ENCODE measurements at regions not wholly inside any gene's neighbourhood (a gene's known extent, or its start where the extent isn't known, plus 50 kb on each side); places are given as distances from the start of the nearest gene placed in this dataset.
"Not testable (repeated sequence)": the region's sequence is repeated elsewhere in the genome, so short reads cannot be mapped to it uniquely, and the experiment has no call there.

- H3K4me1 Mint-ChIP-seq (ENCODE audit: low read depth); H3K4me3 Mint-ChIP-seq; H3K9me3 Mint-ChIP-seq; intact Hi-C loops (cut with micrococcal nuclease); H3K27ac Mint-ChIP-seq; H3K36me3 Mint-ChIP-seq (ENCODE audit: low read depth); H3K27me3 Mint-ChIP-seq (ENCODE audit: insufficient read depth); DNase-seq (ENCODE audit: low spot score): not testable (repeated sequence)
These were observed 184.9 kb downstream of the SPATA31A6 start for GRCh38 chr9:42368279-42368881.

- DNase-seq (ENCODE audit: low spot score); H3K4me1 Mint-ChIP-seq (ENCODE audit: low read depth); H3K4me3 Mint-ChIP-seq; H3K9me3 Mint-ChIP-seq; H3K36me3 Mint-ChIP-seq (ENCODE audit: low read depth); H3K27ac Mint-ChIP-seq; H3K27me3 Mint-ChIP-seq (ENCODE audit: insufficient read depth); intact Hi-C loops (cut with micrococcal nuclease): not testable (repeated sequence)
These were observed 186.7 kb downstream of the SPATA31A6 start for GRCh38 chr9:42370172-42370571.

- H3K9me3 Mint-ChIP-seq; H3K27ac Mint-ChIP-seq; DNase-seq (ENCODE audit: low spot score); H3K4me1 Mint-ChIP-seq (ENCODE audit: low read depth); H3K27me3 Mint-ChIP-seq (ENCODE audit: insufficient read depth); H3K36me3 Mint-ChIP-seq (ENCODE audit: low read depth); H3K4me3 Mint-ChIP-seq; intact Hi-C loops (cut with micrococcal nuclease): not testable (repeated sequence)
These were observed 188.0 kb downstream of the SPATA31A6 start for GRCh38 chr9:42371417-42371816.

DNA sequence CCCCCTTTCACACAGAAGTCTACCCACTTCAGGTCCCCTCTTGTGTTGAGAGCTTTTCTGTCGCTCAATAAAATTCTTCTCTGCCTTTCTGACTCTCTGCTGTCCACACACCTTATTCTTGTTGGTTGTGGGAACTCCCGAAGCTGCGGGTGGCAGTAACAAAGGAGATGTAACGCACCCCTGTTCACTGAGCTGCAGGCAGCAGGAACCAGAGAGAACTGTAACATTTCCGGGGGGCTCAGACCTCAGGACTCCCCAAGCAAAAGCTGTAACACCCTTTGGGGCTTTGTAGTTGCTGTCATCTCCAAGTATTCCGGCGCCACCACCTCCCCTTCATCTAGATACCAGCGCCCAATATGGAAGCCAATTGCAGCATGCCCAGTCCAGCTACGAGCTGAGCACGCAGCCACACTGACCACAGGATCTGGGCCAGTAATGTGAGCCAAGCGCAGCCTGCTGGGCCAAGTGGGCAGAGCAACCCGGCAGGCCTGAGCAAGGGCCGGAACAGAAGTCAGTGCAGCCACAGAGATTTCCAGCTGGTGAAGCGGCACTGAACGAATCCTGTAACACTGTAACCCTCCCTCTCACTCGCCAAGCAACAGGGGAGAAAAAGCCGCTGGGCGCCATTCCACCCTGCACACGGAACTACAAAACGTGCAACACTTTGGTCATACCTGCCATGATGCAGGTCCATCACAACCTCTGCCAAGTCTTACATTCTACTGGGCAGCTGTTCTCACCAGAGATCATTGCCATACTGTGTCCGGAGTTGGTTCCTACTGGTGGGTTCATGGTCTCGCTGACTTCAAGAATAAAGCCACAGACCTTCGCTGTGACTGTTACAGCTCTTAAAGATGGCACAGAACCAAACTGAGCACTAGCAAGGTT is 194.3 kb downstream of the SPATA31A6 start:
- intact Hi-C loops (cut with micrococcal nuclease) = not testable (repeated sequence)

DNA sequence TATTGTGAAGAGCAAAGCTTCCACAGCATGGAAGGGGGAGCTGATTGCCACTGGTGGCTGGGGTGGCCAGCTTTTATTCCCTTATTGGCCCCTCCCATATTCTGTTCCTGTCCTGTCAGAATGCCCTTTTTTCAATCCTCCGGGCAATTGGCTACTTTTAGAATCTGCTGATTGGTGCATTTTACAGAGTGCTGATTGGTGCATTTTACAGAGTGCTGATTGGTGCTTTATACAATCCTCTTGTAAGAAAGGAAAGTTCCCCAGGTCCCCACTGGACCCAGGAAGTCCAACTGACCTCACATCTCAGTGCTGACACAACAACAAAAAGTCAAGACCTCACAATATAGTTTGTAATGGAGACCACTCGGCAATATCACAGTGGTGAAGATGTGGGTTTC is 195.0 kb downstream of the SPATA31A6 start:
- H3K9me3 Mint-ChIP-seq = peaks cover 24% of the 10 kb centered on the region
- no peaks in the 10 kb centered on the region for H3K36me3 Mint-ChIP-seq (ENCODE audit: low read depth)
- no peak overlapping the region for H3K4me3 Mint-ChIP-seq
- H3K4me1 Mint-ChIP-seq (ENCODE audit: low read depth) = no peaks in the 10 kb centered on the region
- no peak overlapping the region for H3K27ac Mint-ChIP-seq
- no peaks in the 10 kb centered on the region for H3K27me3 Mint-ChIP-seq (ENCODE audit: insufficient read depth)
- intact Hi-C loops (cut with micrococcal nuclease) = no loop called here
- no peak for DNase-seq (ENCODE audit: low spot score)

More for the DNA sequence above, 194.3 kb downstream of the SPATA31A6 start:
- not testable (repeated sequence) for H3K27me3 Mint-ChIP-seq (ENCODE audit: insufficient read depth); H3K4me1 Mint-ChIP-seq (ENCODE audit: low read depth); H3K36me3 Mint-ChIP-seq (ENCODE audit: low read depth); DNase-seq (ENCODE audit: low spot score); H3K4me3 Mint-ChIP-seq; H3K27ac Mint-ChIP-seq
- H3K9me3 Mint-ChIP-seq = peaks cover 24% of the 10 kb centered on the region

- H3K27me3 Mint-ChIP-seq (ENCODE audit: insufficient read depth); H3K27ac Mint-ChIP-seq; H3K4me1 Mint-ChIP-seq (ENCODE audit: low read depth); intact Hi-C loops (cut with micrococcal nuclease); DNase-seq (ENCODE audit: low spot score); H3K4me3 Mint-ChIP-seq; H3K36me3 Mint-ChIP-seq (ENCODE audit: low read depth): not testable (repeated sequence)
- H3K9me3 Mint-ChIP-seq = peaks cover 24% of the 10 kb centered on the region
These were observed 196.1 kb downstream of the SPATA31A6 start for GRCh38 chr9:42379602-42380001.

GRCh38 chr9:42384585-42384984 is 201.1 kb downstream of the SPATA31A6 start:
- H3K4me3 Mint-ChIP-seq; H3K27ac Mint-ChIP-seq; H3K27me3 Mint-ChIP-seq (ENCODE audit: insufficient read depth); H3K36me3 Mint-ChIP-seq (ENCODE audit: low read depth); intact Hi-C loops (cut with micrococcal nuclease); DNase-seq (ENCODE audit: low spot score); H3K4me1 Mint-ChIP-seq (ENCODE audit: low read depth): not testable (repeated sequence)
- peaks cover 13% of the 10 kb centered on the region for H3K9me3 Mint-ChIP-seq

GRCh38 chr9:42385574-42386120 is 202.2 kb downstream of the SPATA31A6 start:
- H3K4me1 Mint-ChIP-seq (ENCODE audit: low read depth); DNase-seq (ENCODE audit: low spot score); H3K36me3 Mint-ChIP-seq (ENCODE audit: low read depth); H3K4me3 Mint-ChIP-seq; H3K27me3 Mint-ChIP-seq (ENCODE audit: insufficient read depth); H3K9me3 Mint-ChIP-seq; H3K27ac Mint-ChIP-seq; intact Hi-C loops (cut with micrococcal nuclease): not testable (repeated sequence)

DNA sequence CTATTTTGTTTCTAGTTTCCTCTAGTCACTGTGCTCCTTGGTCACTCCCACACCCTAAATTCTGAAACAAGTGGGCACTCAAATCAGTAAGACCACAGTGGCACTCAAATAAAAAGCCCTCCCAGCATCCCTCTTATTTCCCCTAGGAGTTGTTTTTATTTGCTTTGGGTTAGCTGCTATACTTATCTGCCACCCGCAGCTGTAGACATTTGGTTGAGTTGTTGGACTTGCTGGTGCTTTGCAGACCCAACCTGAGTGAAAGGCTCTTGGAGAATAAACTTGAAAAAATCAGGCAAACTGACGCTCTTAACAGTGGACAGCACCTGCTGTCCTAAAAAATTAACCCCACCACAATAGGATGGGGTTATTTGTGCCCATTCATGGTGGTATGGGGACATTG is 203.0 kb downstream of the SPATA31A6 start:
- H3K27me3 Mint-ChIP-seq (ENCODE audit: insufficient read depth) = no peaks in the 10 kb centered on the region

GRCh38 chr9:42388146-42388690 is 204.8 kb downstream of the SPATA31A6 start:
- Mint-ChIP-seq H3K4me3 (no peak overlapping the region), H3K27me3 (ENCODE audit: insufficient read depth) (no peaks in the 10 kb centered on the region), H3K36me3 (ENCODE audit: low read depth) (no peaks in the 10 kb centered on the region), H3K4me1 (ENCODE audit: low read depth) (no peaks in the 10 kb centered on the region), H3K27ac (no peak overlapping the region), H3K9me3 (no peaks in the 10 kb centered on the region)
- DNase-seq (ENCODE audit: low spot score) = no peak
- intact Hi-C loops (cut with micrococcal nuclease) = no loop called here

More for the DNA sequence above, 203.0 kb downstream of the SPATA31A6 start:
- Mint-ChIP-seq H3K4me1 (ENCODE audit: low read depth) (no peaks in the 10 kb centered on the region), H3K36me3 (ENCODE audit: low read depth) (no peaks in the 10 kb centered on the region), H3K9me3 (no peaks in the 10 kb centered on the region), H3K4me3 (no peak overlapping the region), H3K27ac (no peak overlapping the region)
- DNase-seq (ENCODE audit: low spot score) = no peak
- intact Hi-C loops (cut with micrococcal nuclease) = no loop called here

GRCh38 chr9:42388846-42389245 is 205.4 kb downstream of the SPATA31A6 start:
- Mint-ChIP-seq H3K4me3 (no peak overlapping the region), H3K9me3 (no peaks in the 10 kb centered on the region), H3K36me3 (ENCODE audit: low read depth) (no peaks in the 10 kb centered on the region), H3K4me1 (ENCODE audit: low read depth) (no peaks in the 10 kb centered on the region), H3K27me3 (ENCODE audit: insufficient read depth) (no peaks in the 10 kb centered on the region), H3K27ac (no peak overlapping the region)
- no peak for DNase-seq (ENCODE audit: low spot score)
- intact Hi-C loops (cut with micrococcal nuclease) = no loop called here

- DNase-seq (ENCODE audit: low spot score); H3K4me3 Mint-ChIP-seq; H3K4me1 Mint-ChIP-seq (ENCODE audit: low read depth); intact Hi-C loops (cut with micrococcal nuclease); H3K27me3 Mint-ChIP-seq (ENCODE audit: insufficient read depth); H3K36me3 Mint-ChIP-seq (ENCODE audit: low read depth); H3K9me3 Mint-ChIP-seq; H3K27ac Mint-ChIP-seq: not testable (repeated sequence)
These were observed 209.5 kb downstream of the SPATA31A6 start for GRCh38 chr9:42392773-42393455.

DNA sequence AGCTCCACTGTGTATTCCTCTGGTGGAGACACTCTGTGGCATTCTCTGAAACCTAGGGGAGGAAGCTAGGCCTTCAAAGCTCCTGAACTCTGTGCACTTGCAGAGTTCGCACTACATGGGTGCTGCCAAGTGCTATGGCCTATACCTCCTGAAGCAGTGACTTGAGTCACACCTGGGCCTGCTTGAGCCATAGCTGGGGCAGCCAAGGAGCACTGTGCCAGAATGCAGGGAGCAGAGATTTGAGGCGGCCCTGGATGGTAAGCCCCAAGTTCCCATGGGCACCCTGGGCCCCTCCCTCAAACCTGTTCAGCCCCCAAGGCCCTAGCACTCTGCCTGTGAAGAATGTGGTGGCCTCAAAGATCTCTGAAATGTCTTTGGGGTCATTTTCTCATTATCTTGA is 212.9 kb downstream of the SPATA31A6 start:
- no peak overlapping the region for H3K4me3 Mint-ChIP-seq
- H3K4me1 Mint-ChIP-seq (ENCODE audit: low read depth) = no peaks in the 10 kb centered on the region
- H3K27me3 Mint-ChIP-seq (ENCODE audit: insufficient read depth) = no peaks in the 10 kb centered on the region
- no peaks in the 10 kb centered on the region for H3K9me3 Mint-ChIP-seq
- DNase-seq (ENCODE audit: low spot score) = no peak
- no peaks in the 10 kb centered on the region for H3K36me3 Mint-ChIP-seq (ENCODE audit: low read depth)
- intact Hi-C loops (cut with micrococcal nuclease) = no loop called here
- no peak overlapping the region for H3K27ac Mint-ChIP-seq
